ENCODE measurements at regions not wholly inside any gene's neighbourhood (a gene's known extent, or its start where the extent isn't known, plus 50 kb on each side); places are given as distances from the start of the nearest gene placed in this dataset.
A peak's percentile ranks its signal among the peaks of the same experiment; 100 is the strongest.

GRCh38 chr17:65455972-65456343 is 105.5 kb downstream of the AXIN2 start:
- Histone ChIP-seq H3K36me3 (ENCODE audit: low read depth) (no peaks in the 10 kb centered on the region), H3K27me3 (ENCODE audit: insufficient read depth, poor library complexity, severe bottlenecking) (no peaks in the 10 kb centered on the region), H3K27ac (ENCODE audit: poor library complexity, severe bottlenecking) (no peak overlapping the region), H3K9me3 (ENCODE audit: severe bottlenecking) (no peaks in the 10 kb centered on the region), H3K4me1 (ENCODE audit: insufficient read depth, poor library complexity, severe bottlenecking) (peaks cover 4% of the 10 kb centered on the region), H3K4me3 (ENCODE audit: severe bottlenecking) (no peak overlapping the region)
- TF ChIP-seq CTCF (IDR thresholded peaks at IDR 0.05; ENCODE audit: poor library complexity, severe bottlenecking), result peak; percentile 34
- DNase-seq (ENCODE audit: low spot score), result no peak
- ATAC-seq (ENCODE audit: low read depth), result no peak

GRCh38 chr17:65455154-65455971 is 106.1 kb downstream of the AXIN2 start:
- DNase-seq (ENCODE audit: low spot score), result no peak
- ATAC-seq (ENCODE audit: low read depth), result no peak
- no peaks in the 10 kb centered on the region for H3K27me3 ChIP-seq (ENCODE audit: insufficient read depth, poor library complexity, severe bottlenecking)
- no peaks in the 10 kb centered on the region for H3K36me3 ChIP-seq (ENCODE audit: low read depth)
- no peak overlapping the region for H3K27ac ChIP-seq (ENCODE audit: poor library complexity, severe bottlenecking)
- H3K4me3 ChIP-seq (ENCODE audit: severe bottlenecking), result no peak overlapping the region
- H3K9me3 ChIP-seq (ENCODE audit: severe bottlenecking), result no peaks in the 10 kb centered on the region
- no peak for TF ChIP-seq CTCF (IDR thresholded peaks at IDR 0.05; ENCODE audit: poor library complexity, severe bottlenecking)
- H3K4me1 ChIP-seq (ENCODE audit: insufficient read depth, poor library complexity, severe bottlenecking), result peaks cover 2% of the 10 kb centered on the region

- Histone ChIP-seq H3K27me3 (ENCODE audit: insufficient read depth, poor library complexity, severe bottlenecking) (no peaks in the 10 kb centered on the region), H3K4me1 (ENCODE audit: insufficient read depth, poor library complexity, severe bottlenecking) (no peaks in the 10 kb centered on the region), H3K9me3 (ENCODE audit: severe bottlenecking) (no peaks in the 10 kb centered on the region), H3K36me3 (ENCODE audit: low read depth) (no peaks in the 10 kb centered on the region), H3K4me3 (ENCODE audit: severe bottlenecking) (no peak overlapping the region), H3K27ac (ENCODE audit: poor library complexity, severe bottlenecking) (no peak overlapping the region)
- TF ChIP-seq CTCF (IDR thresholded peaks at IDR 0.05; ENCODE audit: poor library complexity, severe bottlenecking), result no peak
- DNase-seq (ENCODE audit: low spot score) (no peak), ATAC-seq (ENCODE audit: low read depth) (peak; percentile 69)
Observed at GRCh38 chr17:65453204-65453931, 108.1 kb downstream of the AXIN2 start.

- Histone ChIP-seq H3K4me3 (ENCODE audit: severe bottlenecking) (no peak overlapping the region), H3K36me3 (ENCODE audit: low read depth) (no peaks in the 10 kb centered on the region), H3K27ac (ENCODE audit: poor library complexity, severe bottlenecking) (no peak overlapping the region), H3K27me3 (ENCODE audit: insufficient read depth, poor library complexity, severe bottlenecking) (no peaks in the 10 kb centered on the region), H3K4me1 (ENCODE audit: insufficient read depth, poor library complexity, severe bottlenecking) (no peaks in the 10 kb centered on the region), H3K9me3 (ENCODE audit: severe bottlenecking) (no peaks in the 10 kb centered on the region)
- DNase-seq (ENCODE audit: low spot score) (no peak), ATAC-seq (ENCODE audit: low read depth) (no peak)
- TF ChIP-seq CTCF (IDR thresholded peaks at IDR 0.05; ENCODE audit: poor library complexity, severe bottlenecking), result no peak
Observed at GRCh38 chr17:65449495-65449894, 112.0 kb downstream of the AXIN2 start.

GRCh38 chr17:65447823-65448222 is 113.6 kb downstream of the AXIN2 start:
- Histone ChIP-seq H3K4me3 (ENCODE audit: severe bottlenecking) (no peak overlapping the region), H3K27ac (ENCODE audit: poor library complexity, severe bottlenecking) (no peak overlapping the region), H3K27me3 (ENCODE audit: insufficient read depth, poor library complexity, severe bottlenecking) (no peaks in the 10 kb centered on the region), H3K9me3 (ENCODE audit: severe bottlenecking) (no peaks in the 10 kb centered on the region), H3K4me1 (ENCODE audit: insufficient read depth, poor library complexity, severe bottlenecking) (no peaks in the 10 kb centered on the region), H3K36me3 (ENCODE audit: low read depth) (no peaks in the 10 kb centered on the region)
- no peak for DNase-seq (ENCODE audit: low spot score)
- no peak for ATAC-seq (ENCODE audit: low read depth)
- TF ChIP-seq CTCF (IDR thresholded peaks at IDR 0.05; ENCODE audit: poor library complexity, severe bottlenecking), result no peak

Data from RWPE2 (cell line).